ENCODE measurements at regions not wholly inside any gene's neighbourhood (a gene's known extent, or its start where the extent isn't known, plus 50 kb on each side); places are given as distances from the start of the nearest gene placed in this dataset.

DNA sequence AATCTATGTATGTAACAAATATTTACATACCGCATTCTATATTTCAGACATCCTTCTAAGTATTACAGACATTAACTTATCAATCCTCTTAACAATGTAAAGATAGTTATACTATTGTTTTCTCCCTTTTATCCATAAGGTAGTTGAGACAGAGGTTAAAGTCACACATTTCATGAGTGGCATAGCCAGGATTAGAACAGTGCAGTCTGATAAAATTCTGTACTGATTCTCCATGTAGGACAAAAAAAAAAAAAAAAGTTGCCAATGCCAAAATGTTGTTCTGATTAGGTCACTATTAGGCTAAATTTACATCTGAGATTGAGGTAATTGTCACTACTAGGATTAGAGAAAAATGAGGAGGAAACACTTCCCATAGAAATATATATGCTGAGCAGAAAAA, 629.2 kb downstream of the OTOL1 start:
- TF ChIP-seq, protein P1, sequence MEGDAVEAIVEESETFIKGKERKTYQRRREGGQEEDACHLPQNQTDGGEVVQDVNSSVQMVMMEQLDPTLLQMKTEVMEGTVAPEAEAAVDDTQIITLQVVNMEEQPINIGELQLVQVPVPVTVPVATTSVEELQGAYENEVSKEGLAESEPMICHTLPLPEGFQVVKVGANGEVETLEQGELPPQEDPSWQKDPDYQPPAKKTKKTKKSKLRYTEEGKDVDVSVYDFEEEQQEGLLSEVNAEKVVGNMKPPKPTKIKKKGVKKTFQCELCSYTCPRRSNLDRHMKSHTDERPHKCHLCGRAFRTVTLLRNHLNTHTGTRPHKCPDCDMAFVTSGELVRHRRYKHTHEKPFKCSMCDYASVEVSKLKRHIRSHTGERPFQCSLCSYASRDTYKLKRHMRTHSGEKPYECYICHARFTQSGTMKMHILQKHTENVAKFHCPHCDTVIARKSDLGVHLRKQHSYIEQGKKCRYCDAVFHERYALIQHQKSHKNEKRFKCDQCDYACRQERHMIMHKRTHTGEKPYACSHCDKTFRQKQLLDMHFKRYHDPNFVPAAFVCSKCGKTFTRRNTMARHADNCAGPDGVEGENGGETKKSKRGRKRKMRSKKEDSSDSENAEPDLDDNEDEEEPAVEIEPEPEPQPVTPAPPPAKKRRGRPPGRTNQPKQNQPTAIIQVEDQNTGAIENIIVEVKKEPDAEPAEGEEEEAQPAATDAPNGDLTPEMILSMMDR (IDR thresholded peaks at IDR 0.05), result no peak
- no peak for TF ChIP-seq POLR2A (IDR thresholded peaks at IDR 0.05)
- no peak for TF ChIP-seq EP300 (IDR thresholded peaks at IDR 0.05)
- TF ChIP-seq POLR2AphosphoS5 (IDR thresholded peaks at IDR 0.05), result no peak
